ENCODE measurements at regions not wholly inside any gene's neighbourhood (a gene's known extent, or its start where the extent isn't known, plus 50 kb on each side); places are given as distances from the start of the nearest gene placed in this dataset.
"Not testable (repeated sequence)": the region's sequence is repeated elsewhere in the genome, so short reads cannot be mapped to it uniquely, and the experiment has no call there.

DNA sequence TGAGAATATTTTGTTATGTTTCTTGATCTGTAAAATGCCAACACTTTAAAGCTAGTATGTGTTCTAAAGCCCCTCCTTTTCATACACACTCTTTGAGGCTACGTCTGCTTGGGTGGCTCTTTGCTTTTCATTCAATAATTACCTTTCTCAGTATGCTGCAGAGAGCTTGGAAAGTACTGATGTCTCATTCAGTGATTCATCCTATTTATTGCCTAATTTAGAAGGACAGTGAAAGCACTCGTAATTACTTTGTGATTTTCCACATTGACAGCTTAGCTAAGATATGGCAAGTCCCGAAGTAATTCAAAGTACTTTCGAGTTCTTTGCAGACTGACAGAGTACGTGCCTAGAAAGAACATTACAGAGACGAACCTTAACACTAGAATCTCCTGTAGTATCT, 57.2 kb downstream of the BMP15 start:
- DNase-seq: no peak

DNA sequence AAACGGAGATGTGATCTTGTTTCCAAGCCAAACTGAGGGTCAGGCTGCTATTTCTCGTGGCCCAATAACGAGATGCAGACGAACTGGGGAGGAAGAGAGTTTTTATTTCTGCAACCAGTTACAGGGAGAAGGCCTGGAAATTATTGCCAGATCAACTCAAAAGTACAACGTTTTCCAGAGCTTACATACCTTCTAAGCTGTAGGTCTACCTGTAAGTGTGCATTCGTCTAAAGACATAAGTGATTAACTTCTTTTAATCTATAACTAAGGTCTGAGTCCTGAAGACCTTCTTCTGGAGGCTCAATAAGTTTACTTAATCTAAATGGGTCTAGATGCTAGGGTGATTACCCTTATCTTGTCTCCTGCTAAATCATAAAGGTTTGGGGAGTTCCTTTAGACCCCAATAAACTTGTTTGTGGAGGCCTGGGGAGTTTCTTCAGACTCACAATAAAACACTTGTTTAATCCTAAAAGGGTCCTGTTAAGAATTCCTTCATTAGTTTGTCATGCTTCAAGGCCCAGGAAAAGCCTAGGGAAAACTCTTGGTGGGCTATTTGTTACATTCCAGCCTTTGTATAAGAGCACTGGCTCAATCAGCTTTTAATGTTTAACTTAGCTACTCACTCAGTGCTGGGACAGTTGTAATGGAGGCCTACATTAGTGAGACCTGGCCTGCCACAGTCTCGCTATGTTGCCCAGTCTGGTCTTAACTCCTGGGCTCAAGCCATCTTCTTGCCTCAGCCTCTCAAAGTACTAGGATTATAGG, 58.5 kb downstream of the BMP15 start:
- not testable (repeated sequence) for DNase-seq

DNA sequence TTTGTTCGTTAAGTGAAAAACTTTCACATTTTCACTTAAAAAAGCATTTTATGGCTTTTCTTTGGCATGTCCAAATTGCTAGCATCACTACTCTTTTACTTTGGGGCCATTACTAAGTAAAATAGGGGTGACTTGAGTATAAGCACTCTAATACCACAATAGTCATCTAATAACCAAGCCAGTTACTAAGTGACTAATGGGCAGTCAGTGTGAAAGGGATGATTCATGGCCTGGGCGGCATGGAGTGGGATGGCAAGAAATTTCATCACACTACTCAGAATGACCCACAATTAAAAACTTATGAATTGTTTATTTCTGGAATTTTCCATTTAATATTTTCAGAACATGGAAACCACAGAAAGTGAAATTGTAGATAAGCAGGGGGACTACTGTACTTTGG, 60.9 kb downstream of the BMP15 start:
- DNase-seq: no peak

- no peak for DNase-seq
These were observed 62.7 kb downstream of the BMP15 start for GRCh38 chrX:50973199-50973598.

DNA sequence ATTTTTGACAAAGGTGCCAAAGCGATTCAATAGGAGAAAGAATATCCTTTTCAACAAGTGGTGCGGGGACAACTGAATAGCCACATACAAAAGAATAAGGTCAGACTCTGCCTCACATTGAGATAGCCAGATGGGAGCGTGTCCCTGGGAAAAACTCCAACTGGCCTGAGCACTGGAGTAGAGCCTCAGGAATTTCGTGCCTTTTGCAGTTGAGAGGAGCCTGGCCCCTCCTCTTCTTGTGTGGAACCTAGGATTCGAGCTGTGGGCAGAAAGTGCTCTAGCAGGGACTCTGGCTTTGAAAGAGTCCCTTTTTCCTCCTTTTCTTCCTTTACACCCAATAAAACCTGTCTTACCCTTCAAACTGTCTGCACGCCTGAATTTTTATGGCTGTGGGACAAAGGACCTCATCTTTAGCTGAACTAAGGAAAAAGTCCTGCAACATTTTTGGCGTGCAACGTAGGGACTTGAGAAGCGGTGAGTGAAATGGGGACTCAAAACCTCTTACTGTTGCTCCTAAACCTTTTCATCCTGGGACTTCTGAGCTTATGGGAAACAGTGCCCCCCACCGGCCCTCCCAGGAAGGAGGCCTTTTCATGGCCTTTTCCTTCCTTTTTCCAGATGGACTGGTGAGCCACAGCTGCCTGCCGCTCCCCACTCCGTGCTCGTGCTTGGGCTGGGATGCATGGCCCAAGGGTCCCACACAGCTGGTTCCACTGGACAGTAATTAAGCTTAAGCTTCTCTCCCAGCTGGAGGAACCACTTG, 68.6 kb downstream of the BMP15 start:
- no peak for DNase-seq

- no peak for DNase-seq
These were observed 69.7 kb downstream of the BMP15 start for GRCh38 chrX:50980251-50980650.

- peak; percentile 21 for DNase-seq
These were observed 78.1 kb downstream of the BMP15 start for GRCh38 chrX:50988649-50989048.

DNA sequence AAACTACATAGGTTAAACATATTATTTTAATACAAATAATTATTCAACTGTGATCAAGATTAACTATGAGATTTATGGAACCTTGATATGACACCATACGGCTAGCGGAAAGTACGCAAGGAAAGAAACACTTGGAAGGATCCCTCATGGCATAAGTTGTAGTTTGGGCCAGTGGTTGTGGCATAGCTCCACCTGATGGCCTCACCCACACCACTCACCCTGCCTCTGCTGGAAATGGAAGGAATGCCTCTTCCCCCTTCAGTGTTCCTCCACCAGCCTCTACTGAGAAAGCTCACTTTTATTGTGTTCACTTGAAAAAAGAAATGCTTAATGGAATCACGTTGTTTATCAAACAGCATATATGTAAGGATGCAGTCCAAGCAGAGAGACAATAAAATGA, 86.4 kb downstream of the BMP15 start:
- peak; percentile 0 for DNase-seq

DNA sequence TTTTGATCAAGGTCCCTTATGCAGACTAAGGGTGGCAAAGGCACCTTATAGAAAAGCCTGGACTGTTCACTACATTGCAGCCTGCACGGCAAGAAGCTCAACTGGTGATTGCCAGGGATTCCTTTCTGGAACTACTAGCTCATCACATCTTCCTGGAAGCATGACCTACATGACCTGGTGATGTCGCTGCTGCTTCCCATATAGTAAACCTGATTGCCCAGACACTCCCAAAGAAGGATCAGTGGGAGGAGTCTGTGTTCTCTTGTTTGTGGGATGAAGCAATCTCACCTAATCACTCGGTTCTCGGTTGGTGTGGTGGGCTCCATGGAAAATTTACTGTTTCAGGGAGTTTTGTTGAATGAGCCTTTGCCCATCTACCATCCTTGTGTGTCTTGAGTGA, 89.8 kb downstream of the BMP15 start:
- not testable (repeated sequence) for DNase-seq

DNA sequence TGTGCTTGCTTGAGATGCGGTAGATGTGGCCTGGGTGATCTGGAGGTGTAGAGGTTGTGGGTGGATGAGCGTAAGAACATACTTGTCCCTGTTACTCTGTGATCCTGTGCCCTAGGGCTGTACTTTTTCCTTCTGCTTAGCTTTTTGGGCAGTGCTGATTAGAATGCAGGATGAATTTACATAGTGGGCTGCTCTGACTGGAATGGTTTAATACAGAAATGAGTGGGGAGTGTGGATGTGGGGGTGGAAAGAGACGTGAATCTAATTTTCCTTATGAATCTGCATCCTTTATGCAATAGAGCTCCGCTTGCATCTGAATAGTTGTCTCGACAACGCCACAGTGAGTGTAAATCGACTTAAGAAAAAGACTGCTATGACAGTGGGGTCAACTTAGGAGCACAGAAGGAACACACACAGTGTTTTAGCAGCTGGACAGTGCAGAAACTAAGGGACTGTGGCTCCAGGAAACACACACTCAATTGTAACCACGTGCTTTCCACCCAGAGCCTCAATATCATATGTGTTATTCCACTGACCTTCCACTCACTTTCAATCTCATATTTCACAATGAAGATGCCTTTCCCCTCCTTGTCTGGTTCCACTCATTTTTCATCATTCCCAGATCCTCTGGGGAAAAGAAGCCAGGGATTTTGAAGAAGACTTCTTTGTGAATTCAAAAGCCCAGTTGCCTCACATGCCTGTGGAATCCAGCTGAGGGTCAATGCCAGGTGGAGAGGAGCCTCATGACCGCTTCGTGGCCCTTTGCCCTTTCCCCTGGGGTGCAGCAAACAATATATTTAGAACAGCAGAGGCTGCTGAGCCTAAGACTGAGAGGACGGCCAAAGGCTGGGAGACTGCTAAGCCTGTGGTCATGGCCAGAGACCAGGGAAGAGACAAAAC, 91.4 kb downstream of the BMP15 start:
- DNase-seq: not testable (repeated sequence)

- no peak for DNase-seq
These were observed 95.5 kb downstream of the BMP15 start for GRCh38 chrX:51006064-51006463.

- DNase-seq: no peak
These were observed 113.7 kb downstream of the BMP15 start for GRCh38 chrX:51024106-51024696.

GRCh38 chrX:51026862-51027261, 116.3 kb downstream of the BMP15 start:
- DNase-seq: no peak

DNA sequence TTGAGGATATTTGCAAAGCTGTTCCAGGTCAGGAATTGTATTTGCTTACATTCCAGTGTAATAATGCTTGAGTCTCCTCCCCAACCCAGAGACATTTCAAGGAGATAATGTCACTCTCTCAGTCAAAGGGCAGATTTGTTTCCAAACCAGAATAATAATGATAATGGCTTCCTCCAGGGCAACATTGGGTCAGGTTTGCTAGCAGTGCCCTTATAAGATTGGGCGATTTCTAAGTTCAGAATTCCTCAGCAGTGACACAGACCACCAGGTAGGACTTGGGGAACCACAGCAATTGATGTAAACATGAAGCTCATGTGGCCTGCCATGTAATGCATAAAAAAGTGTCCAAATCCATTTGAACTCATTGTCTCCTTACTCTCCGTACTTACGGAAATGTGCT, 125.2 kb downstream of the BMP15 start:
- DNase-seq: no peak

GRCh38 chrX:51047950-51048349, 137.4 kb downstream of the BMP15 start:
- no peak for DNase-seq

GRCh38 chrX:51053741-51054140, 143.2 kb downstream of the BMP15 start:
- no peak for DNase-seq

DNA sequence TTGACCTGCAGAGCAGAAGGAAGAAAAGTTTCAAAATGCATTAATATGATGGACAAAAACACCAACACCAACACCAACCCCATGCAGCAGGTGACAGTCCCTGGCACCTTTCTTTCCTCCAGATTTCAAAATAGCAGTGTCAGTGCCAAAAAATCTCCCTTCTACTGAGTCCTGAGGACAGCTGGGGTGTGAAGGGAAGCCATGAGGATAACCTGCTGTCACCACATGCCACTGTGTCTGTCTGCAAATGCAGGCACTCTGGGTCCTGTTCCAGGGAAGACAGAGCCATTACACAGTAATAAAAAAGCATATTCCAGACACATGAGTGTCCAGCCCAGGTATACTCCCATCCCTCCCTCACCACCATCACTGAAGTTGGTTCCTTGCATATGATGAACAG, 187.5 kb downstream of the BMP15 start:
- no peak for DNase-seq

DNA sequence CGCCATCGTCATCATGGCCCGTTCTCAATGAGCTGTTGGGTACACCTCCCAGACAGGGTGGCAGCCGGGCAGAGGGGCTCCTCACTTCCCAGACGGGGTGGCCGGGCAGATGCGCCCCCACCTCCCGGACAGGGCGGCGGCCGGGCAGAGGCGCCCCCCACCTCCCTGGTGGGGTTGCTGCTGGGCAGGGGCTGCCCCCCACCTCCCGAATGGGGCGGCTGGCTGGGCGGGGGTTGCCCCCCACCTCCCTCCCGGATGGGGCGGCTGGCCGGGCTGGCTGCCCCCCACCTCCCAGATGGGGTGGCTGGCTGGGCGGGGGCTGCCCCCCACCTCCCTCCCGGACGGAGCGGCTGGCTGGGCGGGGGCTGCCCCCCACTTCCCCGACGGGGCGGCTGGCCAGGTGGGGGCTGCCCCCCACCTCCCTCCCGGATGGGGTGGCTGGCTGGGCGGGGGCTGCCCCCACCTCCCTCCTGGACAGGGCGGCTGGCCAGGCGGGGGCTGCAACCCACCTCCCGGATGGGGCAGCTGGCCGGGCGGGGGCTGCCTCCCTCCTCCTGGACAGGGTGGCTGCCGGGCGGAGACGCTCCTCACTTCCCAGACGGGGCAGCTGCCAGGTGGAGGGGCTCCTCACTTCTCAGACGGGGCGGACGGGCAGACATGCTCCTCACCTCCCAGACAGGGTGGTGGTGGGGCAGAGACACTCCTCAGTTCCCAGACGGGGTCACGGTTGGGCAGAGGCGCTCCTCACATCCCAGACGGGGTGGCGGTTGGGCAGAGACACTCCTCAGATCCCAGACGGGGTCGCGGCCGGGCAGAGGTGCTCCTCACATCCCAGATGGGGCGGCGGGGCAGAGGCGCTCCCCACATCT, 208.8 kb downstream of the BMP15 start:
- not testable (repeated sequence) for DNase-seq

DNA sequence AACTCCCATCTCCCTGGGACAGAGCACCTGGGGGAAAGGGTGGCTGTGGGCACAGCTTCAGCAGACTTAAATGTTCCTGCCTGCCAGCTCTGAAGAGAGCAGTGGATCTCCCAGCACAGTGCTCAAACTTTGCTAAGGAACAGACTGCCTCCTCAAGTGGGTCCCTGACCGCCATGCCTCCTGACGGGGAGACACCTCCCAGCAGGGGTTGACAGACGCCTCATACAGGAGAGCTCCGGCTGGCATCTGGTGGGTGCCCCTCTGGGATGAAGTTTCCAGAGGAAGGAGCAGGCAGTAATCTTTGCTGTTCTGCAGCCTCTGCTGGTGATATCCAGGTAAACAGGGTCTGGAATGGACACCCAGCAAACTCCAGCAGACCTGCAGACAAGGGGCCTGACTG, 206.9 kb upstream of the NUDT10 start:
- not testable (repeated sequence) for DNase-seq

DNA sequence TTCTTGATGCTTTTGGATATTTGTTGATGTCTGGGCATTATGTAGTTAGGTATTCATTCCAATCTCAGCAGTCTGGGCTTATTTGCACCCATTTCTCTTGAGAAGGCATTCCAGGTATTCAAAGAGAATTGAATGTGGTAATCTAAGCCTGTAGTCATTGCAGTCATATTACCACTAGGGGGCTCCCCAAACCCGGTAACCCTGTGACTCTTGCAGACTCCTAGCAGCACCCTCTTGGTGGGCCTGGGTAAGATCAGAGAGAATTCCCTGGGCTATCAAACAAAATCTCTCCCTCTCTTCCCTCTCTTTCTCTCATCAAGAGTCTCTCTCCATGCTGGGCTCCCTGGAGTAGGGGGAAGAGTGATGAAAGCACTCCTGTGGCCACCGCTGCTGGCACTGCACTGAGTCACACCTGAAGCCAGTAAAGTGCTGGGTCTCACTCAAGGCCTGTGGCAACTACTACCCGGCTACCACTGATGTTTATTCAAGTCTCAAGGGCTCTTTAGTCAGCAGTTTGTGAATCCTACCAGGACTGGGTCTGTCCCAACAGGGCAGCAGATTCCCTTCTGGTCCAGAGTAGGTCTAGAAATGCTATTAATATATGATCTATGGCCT, 187.7 kb upstream of the NUDT10 start:
- DNase-seq: peak; percentile 71

DNA sequence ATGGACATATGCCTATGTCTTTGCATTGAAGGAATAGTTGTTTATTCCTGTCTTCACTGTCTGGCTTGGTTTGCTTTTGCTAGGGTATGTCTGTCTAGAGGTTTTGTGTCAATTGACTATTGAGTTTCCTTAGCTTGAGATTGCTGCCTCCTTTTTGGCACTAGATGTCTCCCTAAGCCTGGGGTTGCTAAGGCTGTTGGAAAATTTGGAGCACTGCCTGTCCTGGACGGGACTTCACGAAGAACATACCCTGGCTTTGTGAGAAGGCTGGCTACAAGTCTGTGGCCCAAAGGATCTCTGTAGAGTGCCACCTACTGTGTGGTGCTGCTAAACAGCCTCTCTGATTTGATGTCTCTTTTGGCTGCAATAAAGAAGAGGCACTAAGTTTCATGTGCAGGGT, 183.8 kb upstream of the NUDT10 start:
- DNase-seq: no peak

DNA sequence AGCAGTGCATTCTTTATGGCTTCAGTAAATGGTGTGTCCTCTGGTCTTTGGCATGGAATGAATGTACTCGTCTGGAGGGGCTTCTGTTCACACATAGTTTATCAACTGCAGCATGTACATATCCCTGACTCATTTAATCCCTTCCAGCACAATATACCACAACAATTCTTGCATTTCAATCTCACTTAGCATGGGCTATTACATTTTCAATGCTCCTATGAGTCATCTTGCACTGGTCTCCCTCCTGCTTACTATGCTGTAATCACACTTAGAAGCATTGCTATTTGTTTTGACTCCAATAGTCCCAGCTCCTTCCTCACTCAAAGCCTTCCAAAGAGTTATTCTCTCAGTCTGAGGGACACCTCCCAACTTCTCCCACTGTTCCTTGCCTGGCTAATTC, 180.9 kb upstream of the NUDT10 start:
- no peak for DNase-seq

Data from hematopoietic multipotent progenitor cell treated with erythropoietin and hydrocortisone succinate and interleukin-3 and kit ligand, for 6 days (in vitro differentiated cells).